Loucy (cell line): ENCODE measurements at regions not wholly inside any gene's neighbourhood (a gene's known extent, or its start where the extent isn't known, plus 50 kb on each side); places are given as distances from the start of the nearest gene placed in this dataset.
"Not testable (repeated sequence)": the region's sequence is repeated elsewhere in the genome, so short reads cannot be mapped to it uniquely, and the experiment has no call there.

Experiments used
- CTCF ChIP-seq: fragments of 200-600 bp; sonication (generic); conservative IDR thresholded peaks from 2 replicates; pipeline ENCODE4 v1.5.1; 2014; ENCODE audit warnings: mild to moderate bottlenecking, antibody characterized with exemption, low read length
- EZH2phosphoT487 ChIP-seq: fragments of 200-600 bp; IDR thresholded peaks from 2 replicates; pipeline ENCODE4 v1.6.1; 2018; ENCODE audit warnings: antibody characterized with exemption, mild to moderate bottlenecking, moderate library complexity, borderline replicate concordance

DNA sequence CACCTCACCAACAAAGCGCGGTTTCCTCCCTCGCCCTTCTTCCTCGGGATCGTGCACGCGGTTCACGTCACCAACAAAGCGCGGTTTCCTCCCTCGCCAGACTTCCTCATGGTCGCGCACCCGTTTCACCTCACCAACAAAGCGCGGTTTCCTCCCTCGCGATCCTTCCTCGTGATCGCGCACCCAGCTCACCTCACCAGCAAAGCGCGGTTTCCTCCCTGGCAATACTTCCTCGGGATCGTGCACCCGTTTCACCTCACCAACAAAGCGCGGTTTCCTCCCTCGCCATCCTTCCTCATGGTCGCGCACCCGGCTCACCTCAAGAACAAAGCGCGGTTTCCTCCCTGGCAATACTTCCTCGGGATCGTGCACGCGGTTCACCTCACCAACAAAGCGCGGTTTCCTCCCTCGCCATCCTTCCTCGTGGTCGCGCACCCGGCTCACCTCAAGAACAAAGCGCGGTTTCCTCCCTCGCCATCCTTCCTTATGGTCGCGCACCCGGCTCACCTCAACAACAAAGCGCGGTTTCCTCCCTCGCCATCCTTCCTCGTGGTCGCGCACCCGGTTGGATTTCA lies 565.9 kb upstream of the PFKP start:
- TF ChIP-seq CTCF = not testable (repeated sequence)
- TF ChIP-seq EZH2phosphoT487 = peak; percentile 68; the same call in 1 of the 2 replicates
